Stimulated activated CD8-positive, alpha-beta memory T cell treated with anti-CD3 and anti-CD28 coated beads, Interleukin-2, amount 100 ng/mL, for 1 hour (primary cell): ENCODE measurements at regions not wholly inside any gene's neighbourhood (a gene's known extent, or its start where the extent isn't known, plus 50 kb on each side); places are given as distances from the start of the nearest gene placed in this dataset.
"Not testable (repeated sequence)": the region's sequence is repeated elsewhere in the genome, so short reads cannot be mapped to it uniquely, and the experiment has no call there.

Experiments
- DNase-seq, 2 donors: peaks; one replicate each; pipeline ENCODE4 v3.0.0-alpha.2; 2020; ENCODE audit warnings: low read depth in 2 of 2

DNA sequence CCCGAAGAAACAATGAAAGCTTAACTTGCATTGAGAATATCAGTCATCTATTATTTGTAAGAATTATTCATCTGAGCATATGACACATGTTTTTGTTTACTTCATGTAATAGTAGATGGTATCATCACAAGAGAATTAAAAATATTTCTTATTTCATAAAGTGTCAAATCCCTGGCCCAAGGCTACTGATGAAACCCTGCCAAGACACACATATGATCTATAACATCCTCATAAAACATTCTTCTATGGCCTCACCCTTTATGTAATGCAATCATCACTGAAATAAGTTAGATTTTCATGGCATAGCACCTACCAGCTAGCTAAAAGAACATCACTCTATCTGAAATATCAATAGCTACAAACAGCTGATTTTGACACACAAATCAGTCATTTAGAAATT lies 385.6 kb upstream of the PHF14 start:
- no peak for DNase-seq

DNA sequence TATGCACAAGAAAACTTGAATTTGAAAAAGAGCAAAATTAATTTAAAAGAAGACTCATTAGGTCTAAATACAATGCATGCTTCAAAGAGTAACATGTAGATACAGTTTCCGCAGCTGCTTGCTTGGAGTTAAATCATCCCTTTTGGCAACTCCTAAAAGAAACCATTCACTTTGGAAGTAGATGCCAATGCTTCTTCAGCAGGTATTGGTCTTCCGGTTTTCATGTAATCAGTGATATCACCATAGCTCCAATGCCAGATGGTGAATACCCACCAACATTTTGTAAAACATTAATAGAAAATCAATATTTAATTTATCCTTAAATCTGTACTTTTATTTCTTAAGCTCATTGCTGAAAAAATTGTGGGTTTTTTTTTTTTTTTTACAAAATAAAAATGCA lies 381.1 kb upstream of the PHF14 start:
- DNase-seq: no peak

DNA sequence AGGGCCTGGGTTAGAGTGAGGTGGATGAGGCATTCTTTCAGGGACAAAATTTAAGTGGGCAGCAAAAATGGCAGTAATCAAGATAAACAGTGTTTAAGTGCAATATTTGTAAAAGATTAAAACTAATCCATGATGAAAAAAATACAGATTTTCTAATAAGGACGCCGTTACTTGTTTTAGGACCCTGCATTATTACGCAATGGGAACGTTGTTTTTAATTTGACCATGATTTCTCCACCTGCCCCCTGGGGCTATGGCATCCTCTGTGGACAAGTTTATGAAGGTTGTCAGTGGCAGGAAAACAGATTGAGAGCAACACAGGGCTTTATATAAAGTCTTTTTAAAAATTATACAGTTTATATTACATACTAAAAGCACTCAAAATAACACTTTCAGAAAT lies 380.6 kb upstream of the PHF14 start:
- no peak for DNase-seq

DNA sequence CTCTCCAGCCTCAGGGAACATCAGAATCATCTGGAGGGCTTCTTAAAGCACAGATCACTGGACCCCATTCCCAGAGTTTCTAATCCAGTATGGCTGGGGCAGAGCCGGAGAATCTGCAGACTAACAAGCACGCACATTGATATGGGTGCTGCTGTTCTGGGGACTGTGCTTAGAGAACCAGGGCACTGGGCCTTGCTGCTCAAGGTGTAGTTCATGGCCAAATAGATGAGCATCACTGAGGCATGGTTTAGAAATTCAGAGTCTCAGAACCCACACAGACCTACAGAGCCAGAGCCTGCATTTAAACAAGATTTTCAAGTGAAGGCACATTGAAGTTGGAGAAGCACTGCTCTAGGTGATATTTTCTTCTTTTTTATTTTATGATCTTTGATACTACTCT lies 376.8 kb upstream of the PHF14 start:
- no peak for DNase-seq

DNA sequence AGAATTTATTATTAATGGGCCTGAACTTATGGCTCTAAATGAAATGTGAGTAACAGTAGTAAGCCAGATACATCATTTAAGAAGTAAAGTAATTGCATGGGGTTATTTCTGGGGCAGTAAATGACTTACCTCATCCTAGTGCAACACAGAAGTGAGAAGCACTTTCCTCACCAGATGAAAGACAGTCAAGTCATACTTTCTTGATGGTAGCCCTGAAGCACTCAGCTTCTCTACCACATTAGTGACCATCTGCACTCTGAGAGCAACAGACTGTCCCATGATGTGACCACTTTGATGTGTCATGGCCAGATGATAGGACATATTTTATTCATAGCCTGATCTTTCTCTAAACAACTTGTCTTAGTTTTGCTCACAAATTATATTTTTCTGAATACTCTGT lies 369.5 kb upstream of the PHF14 start:
- no peak for DNase-seq

DNA sequence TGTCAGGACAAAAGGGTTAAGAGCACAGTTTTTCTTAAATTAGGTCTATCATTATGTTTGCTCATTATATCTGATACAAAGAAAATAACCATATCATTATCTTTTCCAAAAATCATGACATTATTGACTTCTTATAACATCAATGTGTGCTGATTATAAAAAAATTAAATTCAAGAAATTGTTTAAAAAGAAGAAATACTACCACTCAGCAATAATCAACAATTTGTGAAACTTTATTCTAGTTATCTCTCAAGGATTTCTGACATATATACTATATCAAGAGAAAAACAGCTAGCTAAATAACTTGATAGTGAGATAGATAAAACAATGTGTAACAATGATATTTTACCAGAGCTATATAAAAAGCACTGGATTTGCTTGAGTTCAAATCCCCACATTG lies 360.7 kb upstream of the PHF14 start:
- no peak for DNase-seq

DNA sequence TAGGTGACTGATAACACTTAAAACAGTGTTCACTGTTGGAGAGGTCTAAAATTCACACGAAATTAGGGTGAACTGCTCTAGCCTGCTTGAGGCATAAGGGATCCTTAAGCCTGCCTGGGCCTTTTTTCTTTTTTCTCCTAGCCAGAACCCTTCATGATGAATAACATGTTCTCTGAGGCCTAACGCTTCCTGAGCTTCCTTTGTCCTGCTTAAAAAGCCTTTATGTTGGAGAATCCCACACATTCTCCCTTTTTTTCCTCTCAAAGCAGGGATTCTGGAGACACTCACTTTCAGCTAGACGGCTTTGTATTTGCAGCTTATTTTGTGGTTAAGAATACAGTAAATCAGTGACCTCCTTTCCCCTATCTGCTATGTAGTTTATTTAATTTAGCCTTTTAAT lies 354.7 kb upstream of the PHF14 start:
- no peak for DNase-seq

DNA sequence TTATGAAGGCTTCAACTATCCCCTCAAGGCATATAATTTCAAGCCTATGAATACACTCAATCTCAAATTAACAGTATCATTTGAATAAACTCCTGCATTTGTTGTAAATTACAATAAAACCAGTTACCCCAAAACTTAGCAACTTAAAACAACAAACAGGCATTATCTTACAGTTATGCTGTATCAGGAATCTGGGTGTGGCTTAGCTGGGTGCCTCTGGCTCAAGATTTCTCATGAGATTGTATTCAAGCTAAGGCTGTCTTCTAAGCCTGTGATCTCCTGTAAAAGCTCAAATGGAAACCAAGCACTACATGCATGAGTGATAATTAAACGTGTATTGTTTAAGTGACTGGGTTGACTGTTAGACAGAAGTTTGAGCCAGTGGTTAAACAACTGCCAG lies 341.0 kb upstream of the PHF14 start:
- no peak for DNase-seq

DNA sequence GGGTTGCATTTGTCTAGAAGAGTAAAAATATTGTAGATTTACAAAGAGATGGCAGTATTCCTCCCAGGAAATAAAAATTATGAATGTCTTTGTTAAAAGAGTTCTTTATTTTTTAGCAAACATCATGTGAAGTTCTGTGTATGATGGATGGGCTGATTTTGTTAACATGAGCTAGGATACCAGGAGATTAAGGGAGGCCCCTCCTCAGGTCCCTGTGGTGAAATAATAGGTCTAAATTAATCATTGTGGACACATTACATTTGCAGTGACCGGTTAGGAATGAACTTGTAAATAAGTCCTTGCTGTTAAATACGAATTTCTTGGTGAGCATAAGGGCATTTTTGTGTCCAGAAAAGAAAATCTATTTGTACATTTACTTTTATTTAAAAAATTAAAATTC lies 339.4 kb upstream of the PHF14 start:
- DNase-seq: no peak

DNA sequence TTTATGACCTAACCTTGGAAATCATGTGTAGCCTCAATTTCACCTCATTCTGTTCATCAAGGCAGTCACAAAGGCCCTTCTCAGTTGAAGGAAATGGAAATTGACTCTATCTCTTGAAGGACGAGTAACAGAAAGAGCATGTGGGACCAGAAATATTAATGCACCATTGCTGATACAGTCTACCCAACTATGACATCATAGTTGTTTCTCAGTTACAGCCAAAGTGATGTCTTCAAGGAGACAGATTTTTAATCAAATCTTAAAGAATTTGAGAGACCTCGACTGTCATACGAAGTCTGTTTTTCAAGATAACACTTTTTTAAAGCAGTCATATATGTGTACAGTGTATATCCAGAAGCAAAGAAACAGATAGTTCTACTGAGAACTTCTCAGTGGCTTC lies 335.7 kb upstream of the PHF14 start:
- DNase-seq: no peak

DNA sequence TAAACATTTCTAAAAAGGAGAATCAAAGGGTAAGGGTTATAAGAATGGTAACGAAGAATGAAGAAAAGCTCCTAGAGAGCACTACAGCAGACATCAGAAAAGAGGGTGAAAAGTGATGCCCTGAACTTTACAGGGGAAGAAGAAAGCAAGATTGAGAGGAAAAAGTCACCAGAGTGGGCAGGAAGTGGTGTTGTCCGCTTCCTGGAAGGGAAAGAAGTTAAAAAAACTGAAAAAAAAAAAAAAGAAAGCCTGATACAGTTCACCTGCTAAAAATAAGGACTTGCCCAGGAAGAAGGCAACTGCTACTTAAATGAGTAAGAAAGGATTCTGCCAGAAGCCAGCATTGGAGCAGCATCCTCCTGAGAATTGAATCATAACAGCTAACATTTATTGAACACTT lies 330.1 kb upstream of the PHF14 start:
- DNase-seq: no peak

DNA sequence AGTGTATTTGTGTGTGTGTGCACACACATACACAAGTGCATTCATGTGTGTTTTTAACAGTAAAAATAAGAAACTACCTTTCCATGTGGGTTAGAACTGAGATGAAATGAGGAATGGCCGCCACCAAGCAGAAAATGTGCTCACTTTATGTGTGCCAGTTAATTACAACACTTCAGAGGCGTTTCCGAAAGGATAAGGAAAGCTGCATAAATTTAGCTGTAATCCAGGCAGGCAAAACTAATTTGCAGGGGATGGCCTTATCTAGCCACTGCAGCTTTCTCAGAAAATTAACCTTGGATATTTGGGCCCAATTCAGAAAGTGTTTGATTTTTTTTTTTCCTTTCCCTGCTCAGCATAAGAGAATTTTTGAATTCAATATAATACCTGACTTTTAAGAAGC lies 328.8 kb upstream of the PHF14 start:
- no peak for DNase-seq

DNA sequence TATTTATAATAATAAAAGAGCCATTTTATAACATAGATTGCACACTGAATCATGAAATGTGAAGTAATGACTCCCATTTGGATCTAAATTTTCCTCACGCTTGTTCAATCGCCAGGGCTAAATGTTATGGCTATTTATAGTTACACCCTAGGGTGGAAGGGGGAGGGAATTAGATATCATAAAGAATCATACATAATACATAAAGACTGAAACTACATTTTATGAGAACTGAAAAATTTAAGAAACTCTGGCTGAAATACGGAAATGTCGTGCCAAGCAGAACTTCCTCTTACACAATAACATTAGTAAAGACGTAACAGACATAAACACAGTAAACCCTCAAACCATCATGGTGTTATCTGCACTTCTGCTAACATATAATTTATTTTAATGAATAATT lies 327.5 kb upstream of the PHF14 start:
- DNase-seq: no peak

DNA sequence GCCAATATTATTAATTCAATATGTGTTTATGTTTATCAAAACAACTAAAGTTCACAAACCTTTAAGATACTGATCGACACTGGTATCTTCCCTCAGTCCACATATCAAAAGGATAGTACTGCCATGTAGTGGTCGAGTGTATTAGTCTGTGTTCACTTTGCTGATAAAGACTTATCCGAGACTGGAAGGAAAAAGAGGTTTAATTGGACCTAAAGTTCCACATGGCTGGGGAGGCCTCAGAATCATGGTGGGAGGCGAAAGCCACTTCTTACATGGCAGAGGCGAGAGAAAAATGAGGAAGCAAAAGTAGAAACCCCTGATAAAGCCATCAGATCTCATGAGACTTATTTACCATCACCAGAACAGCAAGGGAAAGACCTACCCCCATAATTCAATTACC lies 325.4 kb upstream of the PHF14 start:
- no peak for DNase-seq

DNA sequence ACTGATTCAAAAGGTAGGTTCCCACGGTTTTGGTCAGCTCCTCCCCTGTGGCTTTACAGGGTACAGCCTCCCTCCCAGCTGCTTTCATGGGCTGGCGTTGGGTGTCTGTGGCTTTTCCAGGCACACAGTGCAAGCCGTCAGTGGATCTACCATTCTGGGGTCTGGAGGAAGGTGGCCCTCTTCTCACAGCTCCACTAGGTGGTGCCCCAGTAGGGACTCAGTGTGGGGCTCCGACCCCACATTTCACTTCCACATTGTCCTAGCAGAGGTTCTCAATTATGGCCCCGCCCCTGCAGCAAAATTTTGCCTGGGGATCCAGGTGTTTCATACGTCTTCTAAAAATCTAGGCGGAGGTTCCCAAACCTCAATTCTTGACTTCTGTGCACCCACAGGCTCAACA lies 324.6 kb upstream of the PHF14 start:
- DNase-seq: not testable (repeated sequence)

DNA sequence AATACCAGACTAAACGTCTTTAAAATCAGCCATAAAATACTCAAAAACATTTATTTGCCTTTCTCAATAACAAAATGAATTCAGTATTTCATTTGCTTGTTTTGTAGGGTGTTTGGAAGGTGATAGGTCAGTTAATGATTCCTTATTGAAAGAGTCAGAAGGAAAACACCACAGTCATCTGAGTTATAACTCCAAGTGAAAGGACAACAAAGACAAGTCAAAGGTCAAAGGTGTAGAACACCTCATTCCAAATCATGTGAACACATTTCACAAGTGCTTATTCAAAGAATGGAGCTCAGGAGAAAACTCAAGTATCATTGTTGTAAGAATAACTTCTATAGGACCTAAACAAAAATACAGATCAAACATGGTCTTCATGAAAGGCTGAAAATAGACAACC lies 318.6 kb upstream of the PHF14 start:
- no peak for DNase-seq

DNA sequence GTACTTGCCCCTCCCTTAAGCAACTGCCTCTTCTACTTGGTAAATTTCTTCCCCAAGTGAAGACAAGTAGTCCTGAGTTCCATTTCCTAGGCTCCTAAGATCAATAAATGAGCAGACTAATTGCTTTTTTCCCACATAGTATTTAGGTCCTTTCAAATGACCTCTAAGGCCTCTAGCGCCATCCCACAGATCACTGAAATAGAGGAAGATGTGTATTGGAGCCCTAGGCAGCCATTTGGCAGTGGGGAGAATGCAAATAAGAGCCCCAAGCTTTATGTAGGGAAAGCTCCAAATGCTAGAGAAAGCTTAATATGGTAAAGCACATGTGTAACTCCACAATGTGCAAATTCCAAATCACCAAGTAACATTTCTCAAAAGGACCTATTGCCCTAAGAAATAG lies 316.5 kb upstream of the PHF14 start:
- DNase-seq: no peak

DNA sequence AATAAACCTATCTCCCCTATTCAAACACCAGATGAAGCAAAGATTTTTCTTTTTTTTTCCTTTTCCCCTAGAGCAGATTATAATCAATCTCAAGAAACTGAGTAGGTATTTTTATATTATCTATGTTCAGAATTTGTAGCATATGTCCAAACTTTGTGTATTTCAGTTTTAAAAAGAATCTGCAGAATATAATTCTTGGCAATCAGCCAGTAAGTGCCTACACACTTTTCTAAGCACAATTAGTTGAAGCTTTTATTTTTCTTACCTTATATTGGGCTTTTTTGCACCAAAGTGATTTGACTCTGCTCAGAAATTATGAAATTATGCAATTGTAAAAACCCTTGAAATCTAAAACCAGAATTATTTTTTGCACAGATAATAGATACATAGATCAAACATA lies 315.8 kb upstream of the PHF14 start:
- DNase-seq: no peak

DNA sequence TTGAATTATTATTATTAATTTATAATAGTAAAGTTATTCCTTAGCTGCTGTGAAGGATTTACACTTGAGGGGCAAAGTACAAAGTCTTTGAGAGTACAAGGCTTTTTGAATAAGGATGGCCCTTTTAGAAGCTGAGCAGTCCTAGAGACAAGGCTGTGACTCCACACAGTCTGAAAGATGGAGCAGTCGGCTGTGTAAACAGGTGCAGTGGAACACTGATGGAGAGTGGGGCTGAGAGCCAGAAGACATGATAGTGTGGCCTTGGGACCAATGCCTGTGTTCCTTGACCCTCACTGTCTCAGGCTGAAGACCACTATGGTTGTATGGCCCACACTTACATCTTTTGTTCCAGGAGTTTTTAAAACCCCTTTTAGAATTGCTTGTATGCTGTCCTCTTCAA lies 311.2 kb upstream of the PHF14 start:
- no peak for DNase-seq

DNA sequence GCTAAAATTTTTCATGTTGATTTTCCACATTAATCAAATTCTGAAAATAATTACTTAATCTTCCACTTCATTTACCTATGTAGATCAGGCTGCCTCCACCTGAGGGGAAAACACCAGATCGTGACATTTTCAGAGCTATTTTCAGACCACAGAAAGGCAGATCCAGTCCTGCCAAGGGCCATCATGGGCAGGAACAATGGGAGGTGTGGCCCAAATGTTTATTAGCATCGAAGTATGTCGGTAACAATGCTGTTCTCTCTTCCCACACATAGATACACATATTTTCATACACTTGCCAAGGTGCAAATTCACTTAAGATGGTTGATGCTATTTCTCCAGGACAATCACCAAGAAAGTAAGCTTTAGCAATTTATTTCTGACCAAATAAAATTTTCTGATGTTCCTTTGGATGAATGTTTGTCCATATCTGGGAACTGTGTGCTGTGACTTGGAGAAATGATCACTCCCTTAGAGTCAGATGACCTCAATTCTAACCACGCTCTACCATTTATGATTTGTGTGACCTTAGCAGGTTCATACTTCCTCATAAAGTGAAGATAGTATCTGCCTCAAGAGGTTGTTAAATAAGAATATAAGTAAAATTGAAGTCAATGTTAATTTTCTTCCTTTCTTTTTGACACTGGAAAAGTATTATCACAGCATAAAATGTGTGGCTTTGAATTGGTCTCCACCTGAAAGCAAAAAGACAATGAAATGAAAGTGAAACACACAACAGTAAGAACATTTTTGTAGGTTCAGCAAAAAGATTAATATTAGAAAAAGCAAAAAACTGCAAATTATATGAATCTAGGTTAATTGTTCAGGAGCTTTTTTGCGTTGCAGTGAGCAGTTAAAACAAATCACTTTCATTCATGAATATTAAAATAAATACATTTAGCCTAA lies 310.4 kb upstream of the PHF14 start:
- no peak for DNase-seq

DNA sequence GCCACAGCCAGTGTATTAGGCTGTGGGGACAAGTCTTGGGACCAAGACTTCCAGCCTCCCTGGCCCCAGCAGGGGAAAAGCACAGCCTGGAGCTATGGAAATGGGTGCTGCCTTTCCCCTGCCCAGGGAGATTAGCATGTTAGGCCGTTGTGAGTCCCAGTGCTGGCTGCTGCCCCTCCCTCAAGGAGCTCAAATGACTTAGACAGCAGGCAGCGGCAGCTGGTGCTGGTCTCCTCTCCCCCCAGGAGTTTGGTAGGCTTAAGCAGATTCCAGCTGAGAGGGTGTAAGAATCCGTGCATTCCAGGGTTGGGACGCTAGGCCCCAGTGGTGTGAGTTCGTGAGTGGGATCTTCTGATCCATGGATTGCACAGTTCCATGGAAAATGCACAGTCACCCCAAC lies 301.5 kb upstream of the PHF14 start:
- no peak for DNase-seq

DNA sequence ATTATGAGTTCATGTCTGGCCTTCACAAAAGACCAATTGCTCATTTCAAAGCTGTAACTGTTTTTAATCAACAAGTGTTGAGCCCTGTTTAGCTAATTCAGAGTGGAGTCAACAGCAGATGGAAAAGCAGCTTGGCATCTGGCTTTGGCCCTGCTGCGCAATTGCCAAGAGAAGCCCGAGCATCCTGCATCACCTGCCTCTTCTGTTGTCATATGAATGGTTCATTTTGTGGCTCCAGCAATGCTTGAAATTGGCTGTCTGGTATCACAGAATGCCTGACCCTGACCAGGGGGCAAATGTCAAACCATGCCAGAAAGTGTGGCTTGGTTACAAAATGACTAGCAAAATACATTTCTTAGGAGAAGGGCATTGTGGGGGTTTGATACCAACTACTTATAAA lies 296.5 kb upstream of the PHF14 start:
- DNase-seq: no peak

DNA sequence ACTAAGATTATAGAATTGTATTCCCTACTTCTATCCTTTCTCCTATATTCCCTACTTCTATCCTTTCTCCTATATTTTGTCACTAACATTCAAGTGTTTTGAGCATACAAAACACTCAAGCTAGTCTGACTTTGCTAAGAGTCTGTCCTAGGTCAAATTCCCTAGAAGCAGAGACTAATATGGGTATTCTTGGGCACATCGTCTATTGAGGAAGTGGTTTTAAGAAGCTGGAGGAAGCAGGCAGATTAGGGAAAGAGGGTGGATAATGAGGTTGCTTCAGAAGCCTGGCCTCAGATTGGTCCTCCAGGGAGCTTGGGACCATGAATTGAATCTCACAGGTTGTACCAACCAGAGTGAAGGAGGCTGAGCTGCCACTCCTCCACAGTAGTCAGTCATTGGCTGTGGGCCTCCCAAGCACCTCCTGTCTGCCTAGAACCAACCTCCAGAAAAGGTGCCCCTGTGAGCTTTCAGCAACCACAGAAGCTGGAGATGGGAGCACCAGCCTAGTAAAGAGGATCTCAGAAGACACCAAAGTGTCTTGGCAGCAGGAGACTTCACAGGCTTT lies 295.9 kb upstream of the PHF14 start:
- no peak for DNase-seq

DNA sequence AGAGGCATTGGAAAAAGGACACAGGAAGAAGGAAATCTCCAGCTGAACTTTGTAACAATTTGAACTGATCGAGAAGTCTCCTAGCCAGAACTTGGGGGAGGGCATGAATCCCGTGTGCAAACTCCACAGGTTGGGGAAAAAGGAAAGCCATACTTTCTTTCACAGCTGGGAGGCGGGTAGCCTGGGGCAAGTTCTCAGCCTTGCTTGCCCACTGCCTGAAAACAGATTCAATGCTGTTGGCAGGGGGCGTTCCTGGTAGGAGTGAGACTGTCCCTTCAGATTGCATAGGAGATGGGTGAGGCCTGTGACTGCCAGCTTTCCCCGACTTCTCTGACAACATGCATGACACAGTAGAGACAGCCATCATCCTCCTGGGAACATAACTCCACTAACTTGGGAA lies 289.1 kb upstream of the PHF14 start:
- no peak for DNase-seq
